Esophagus muscularis mucosa (tissue), 4 donors: ENCODE measurements at regions not wholly inside any gene's neighbourhood (a gene's known extent, or its start where the extent isn't known, plus 50 kb on each side); places are given as distances from the start of the nearest gene placed in this dataset.
"Not testable (repeated sequence)": the region's sequence is repeated elsewhere in the genome, so short reads cannot be mapped to it uniquely, and the experiment has no call there.

Source experiments
- DNase-seq: peaks from one replicate; pipeline ENCODE4 v3.0.0-alpha.2; 2017; ENCODE audit errors: extremely low spot score
- H3K27ac ChIP-seq, 4 donors: fragments of 200-600 bp; sonication (generic); replicated peaks in 1 of 4; 1 replicate in 3 of 4; 2 replicates in 1 of 4; pipeline ENCODE4 v1.5.1; 2016 to 2019; ENCODE audit warnings: mild to moderate bottlenecking in 1 of 4
- H3K27me3 ChIP-seq, 4 donors: fragments of 200-600 bp; sonication (generic); one replicate each; pipeline versions ENCODE4 v1.5.1 to v1.6.0; 2016 to 2019
- H3K36me3 ChIP-seq, 4 donors: fragments of 200-600 bp; sonication (generic); one replicate each; pipeline ENCODE4 v1.5.1; 2016 to 2019
- H3K4me1 ChIP-seq, 4 donors: fragments of 200-600 bp; sonication (generic); one replicate each; pipeline ENCODE4 v1.5.1; 2016 to 2019
- H3K4me3 ChIP-seq, 4 donors: fragments of 200-600 bp; sonication (generic); 1 replicate in 2 of 4; 2 replicates in 2 of 4; pipeline ENCODE4 v1.5.1; 2016 to 2019; ENCODE audit warnings: mild to moderate bottlenecking in 4 of 4, moderate library complexity in 1 of 4
- H3K9me3 ChIP-seq, 4 donors: fragments of 200-600 bp; sonication (generic); 1 replicate in 3 of 4; 2 replicates in 1 of 4; pipeline ENCODE4 v1.5.1; 2016 to 2019
- CTCF ChIP-seq, 3 experiments: fragments of 200-600 bp in 2 of 3; fragments of 450-650 bp in 1 of 3; sonication (generic) in 2 of 3; IDR thresholded peaks; one replicate each; pipeline ENCODE4 v1.5.1; 2017 to 2019; ENCODE audit warnings: antibody characterized with exemption in 3 of 3, mild to moderate bottlenecking in 2 of 3, moderate library complexity in 1 of 3
- EP300 ChIP-seq: sonication (generic); formaldehyde crosslinking; IDR thresholded peaks from one replicate; pipeline ENCODE4 v1.6.1; 2017; ENCODE audit warnings: antibody characterized with exemption
- POLR2A ChIP-seq: fragments of 450-650 bp; IDR thresholded peaks from one replicate; pipeline ENCODE4 v1.6.1; 2017; ENCODE audit warnings: antibody characterized with exemption, moderate library complexity, mild to moderate bottlenecking, low read depth
- POLR2AphosphoS5 ChIP-seq, 2 donors: sonication (generic); formaldehyde crosslinking; IDR thresholded peaks; one replicate each; pipeline ENCODE4 v1.6.1; 2017; ENCODE audit warnings: antibody characterized with exemption in 2 of 2
- WGBS: methylation state at CpG from one replicate; pipeline ENCODE4 v1.1.5; 2018; 5-methylcytosine and 5-hydroxymethylcytosine counted together
- intact Hi-C: fragments of 100-400 bp; cut with DNase I; formaldehyde crosslinking; loops from one replicate; pipeline ENCODE4 v1.15.1; 2023
- small RNA-seq, 3 donors: library from RNA; depleted of rRNA; stranded (forward); fragments of <200 nt; gene quantifications; one replicate each; pipeline ENCODE3, GENCODE V24; 2016

- WGBS: 100% methylated on average over 1 of the region's 1 CpG
- intact Hi-C loops: loop anchor here (5.0 kb wide), 1 partner anchor 49 kb away; no protein-coding TSS in a partner anchor
- no peaks in the 10 kb centered on the region for H3K27me3 ChIP-seq
- H3K4me1 ChIP-seq: no peaks in the 10 kb centered on the region
- no peak overlapping the region for H3K4me3 ChIP-seq
- DNase-seq: no peak
- TF ChIP-seq EP300: no peak
- TF ChIP-seq CTCF (IDR thresholded peaks at IDR 0.05): no peak
- TF ChIP-seq POLR2A: no peak
- TF ChIP-seq POLR2AphosphoS5 (IDR thresholded peaks at IDR 0.05): no peak
- H3K36me3 ChIP-seq: no peaks in the 10 kb centered on the region
- no peak overlapping the region for H3K27ac ChIP-seq
- no peaks in the 10 kb centered on the region for H3K9me3 ChIP-seq
Observed at GRCh38 chr4:150018257-150018656, 60.0 kb upstream of the DCLK2 start.

GRCh38 chr4:150021483-150021882 lies 56.8 kb upstream of the DCLK2 start:
- no peak overlapping the region for H3K27ac ChIP-seq
- H3K4me3 ChIP-seq: no peak overlapping the region
- H3K4me1 ChIP-seq: no peaks in the 10 kb centered on the region
- WGBS: 81% methylated on average over 1 of the region's 1 CpG
- no peaks in the 10 kb centered on the region for H3K9me3 ChIP-seq
- no peaks in the 10 kb centered on the region for H3K36me3 ChIP-seq
- H3K27me3 ChIP-seq: no peaks in the 10 kb centered on the region
- intact Hi-C loops: no loop called here
- TF ChIP-seq CTCF (IDR thresholded peaks at IDR 0.05) (no peak), POLR2A (no peak), EP300 (no peak), POLR2AphosphoS5 (IDR thresholded peaks at IDR 0.05) (no peak)
- no peak for DNase-seq

GRCh38 chr4:150023489-150023888 lies 54.8 kb upstream of the DCLK2 start:
- no peaks in the 10 kb centered on the region for H3K4me1 ChIP-seq
- TF ChIP-seq POLR2A (no peak), EP300 (no peak), POLR2AphosphoS5 (IDR thresholded peaks at IDR 0.05) (no peak), CTCF (IDR thresholded peaks at IDR 0.05) (no peak)
- H3K36me3 ChIP-seq: no peaks in the 10 kb centered on the region
- no peak overlapping the region for H3K4me3 ChIP-seq
- H3K27me3 ChIP-seq: no peaks in the 10 kb centered on the region
- H3K27ac ChIP-seq: no peak overlapping the region
- no peak for DNase-seq
- H3K9me3 ChIP-seq: peaks cover 0 to 8% (median 0%) of the 10 kb centered on the region in 4 donors
- intact Hi-C loops: no loop called here
- 84% methylated on average over 2 of the region's 2 CpGs for WGBS

- H3K4me3 ChIP-seq, DNase-seq, H3K27ac ChIP-seq, intact Hi-C loops, H3K36me3 ChIP-seq, H3K4me1 ChIP-seq, H3K9me3 ChIP-seq, H3K27me3 ChIP-seq: not testable (repeated sequence)
Observed at GRCh38 chr4:150026987-150027386, 51.3 kb upstream of the DCLK2 start.

Small RNAs in the stretch of these regions (small RNA-seq; reads per million reads assigned to genes)
- gene RNA5SP167 (0 to 0.08 (median 0) reads per million in 3 donors), gene RNU6-1230P (0 reads per million in 3 donors)
